ENCODE measurements at regions not wholly inside any gene's neighbourhood (a gene's known extent, or its start where the extent isn't known, plus 50 kb on each side); places are given as distances from the start of the nearest gene placed in this dataset.
"Not testable (repeated sequence)": the region's sequence is repeated elsewhere in the genome, so short reads cannot be mapped to it uniquely, and the experiment has no call there.

DNA sequence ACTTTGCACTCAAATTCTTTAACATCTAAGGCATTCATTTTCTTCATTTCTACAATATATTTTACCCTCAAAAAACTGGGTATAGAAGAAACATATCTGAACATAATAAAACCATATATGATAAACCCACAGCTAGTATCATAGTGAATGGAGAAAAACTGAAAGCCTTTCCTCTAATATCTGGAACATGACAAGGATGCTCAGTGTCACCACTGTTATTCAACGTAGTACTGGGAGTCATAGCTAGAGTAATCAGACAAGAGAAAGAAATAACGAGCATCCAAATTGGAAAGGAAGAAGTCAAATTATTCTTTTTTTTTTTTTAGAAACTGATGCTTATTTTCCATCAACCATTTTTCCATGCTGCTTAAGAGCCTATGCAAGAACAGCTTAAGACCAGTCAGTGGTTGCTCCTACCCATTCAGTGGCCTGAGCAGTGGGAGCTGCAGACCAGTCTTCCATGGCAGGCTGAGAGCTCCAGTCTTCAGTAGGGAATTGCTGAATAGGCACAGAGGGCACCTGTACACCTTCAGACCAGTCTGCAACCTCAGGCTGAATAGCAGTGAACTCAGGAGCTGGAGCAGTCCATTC is 58.0 kb upstream of the RAP1B start:
- TF ChIP-seq, protein P1, sequence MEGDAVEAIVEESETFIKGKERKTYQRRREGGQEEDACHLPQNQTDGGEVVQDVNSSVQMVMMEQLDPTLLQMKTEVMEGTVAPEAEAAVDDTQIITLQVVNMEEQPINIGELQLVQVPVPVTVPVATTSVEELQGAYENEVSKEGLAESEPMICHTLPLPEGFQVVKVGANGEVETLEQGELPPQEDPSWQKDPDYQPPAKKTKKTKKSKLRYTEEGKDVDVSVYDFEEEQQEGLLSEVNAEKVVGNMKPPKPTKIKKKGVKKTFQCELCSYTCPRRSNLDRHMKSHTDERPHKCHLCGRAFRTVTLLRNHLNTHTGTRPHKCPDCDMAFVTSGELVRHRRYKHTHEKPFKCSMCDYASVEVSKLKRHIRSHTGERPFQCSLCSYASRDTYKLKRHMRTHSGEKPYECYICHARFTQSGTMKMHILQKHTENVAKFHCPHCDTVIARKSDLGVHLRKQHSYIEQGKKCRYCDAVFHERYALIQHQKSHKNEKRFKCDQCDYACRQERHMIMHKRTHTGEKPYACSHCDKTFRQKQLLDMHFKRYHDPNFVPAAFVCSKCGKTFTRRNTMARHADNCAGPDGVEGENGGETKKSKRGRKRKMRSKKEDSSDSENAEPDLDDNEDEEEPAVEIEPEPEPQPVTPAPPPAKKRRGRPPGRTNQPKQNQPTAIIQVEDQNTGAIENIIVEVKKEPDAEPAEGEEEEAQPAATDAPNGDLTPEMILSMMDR (IDR thresholded peaks at IDR 0.05; ENCODE audit: low read length): not testable (repeated sequence)
- not testable (repeated sequence) for TF ChIP-seq EZH2 (IDR thresholded peaks at IDR 0.05; ENCODE audit: borderline replicate concordance, low read length)
